Left ventricle myocardium inferior (tissue), 1 donor: ENCODE measurements at regions not wholly inside any gene's neighbourhood (a gene's known extent, or its start where the extent isn't known, plus 50 kb on each side); places are given as distances from the start of the nearest gene placed in this dataset.

Experiments
- DNase-seq: peaks from one replicate; pipeline ENCODE4 v3.0.0-alpha.2; 2020
- H3K27ac ChIP-seq: fragments of 200-600 bp; replicated peaks from 2 replicates; pipeline ENCODE4 v1.8.0; 2021
- H3K27me3 ChIP-seq: fragments of 200-600 bp; 2 replicates; pipeline ENCODE4 v1.8.0; 2021; ENCODE audit warnings: low read depth
- H3K36me3 ChIP-seq: fragments of 200-600 bp; 2 replicates; pipeline ENCODE4 v1.8.0; 2021
- H3K4me1 ChIP-seq: fragments of 200-600 bp; 2 replicates; pipeline ENCODE4 v1.8.0; 2021
- H3K4me3 ChIP-seq: fragments of 200-600 bp; 2 replicates; pipeline ENCODE4 v1.8.0; 2021; ENCODE audit warnings: mild to moderate bottlenecking, moderate library complexity
- H3K9me3 ChIP-seq: fragments of 200-600 bp; replicated peaks from 2 replicates; pipeline ENCODE4 v1.8.0; 2021
- intact Hi-C: fragments of 100-400 bp; cut with micrococcal nuclease; formaldehyde crosslinking; loops from one replicate; pipeline ENCODE4 v1.11.0; 2022
- TF ChIP-seq, protein P1 (sequence below): fragments of 200-600 bp; IDR thresholded peaks from 2 replicates; pipeline ENCODE4 v1.8.0; 2021; ENCODE audit warnings: antibody characterized with exemption, mild to moderate bottlenecking, borderline replicate concordance
- donor health status: DM: no; HTN: yes; CAD: no; lungs with severe emphysema.

DNA sequence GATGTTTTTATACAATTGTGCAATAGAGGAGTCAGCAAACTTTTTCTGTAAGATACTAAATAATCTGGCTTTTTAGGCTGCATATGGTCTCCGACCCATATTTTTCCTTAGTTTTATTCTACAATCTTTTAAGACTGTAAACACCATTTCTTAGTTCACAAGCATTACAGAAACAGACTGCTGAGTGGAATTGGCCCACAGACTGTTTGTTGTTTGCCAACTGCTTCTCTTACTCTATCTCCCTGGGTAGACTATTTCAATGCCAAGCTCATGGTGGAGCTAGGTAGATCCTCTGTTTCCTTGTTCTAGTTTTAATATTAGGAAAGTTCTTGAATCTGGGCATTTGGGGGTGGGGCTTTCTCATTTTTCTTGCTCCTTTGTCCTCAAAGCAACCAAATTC is 857.6 kb downstream of the TLE1 start:
- peaks cover 10% of the 10 kb centered on the region for H3K9me3 ChIP-seq
- no peak overlapping the region for H3K27ac ChIP-seq
- H3K4me1 ChIP-seq, result no peaks in the 10 kb centered on the region
- intact Hi-C loops, result no loop called here
- no peaks in the 10 kb centered on the region for H3K36me3 ChIP-seq
- TF ChIP-seq, protein P1, sequence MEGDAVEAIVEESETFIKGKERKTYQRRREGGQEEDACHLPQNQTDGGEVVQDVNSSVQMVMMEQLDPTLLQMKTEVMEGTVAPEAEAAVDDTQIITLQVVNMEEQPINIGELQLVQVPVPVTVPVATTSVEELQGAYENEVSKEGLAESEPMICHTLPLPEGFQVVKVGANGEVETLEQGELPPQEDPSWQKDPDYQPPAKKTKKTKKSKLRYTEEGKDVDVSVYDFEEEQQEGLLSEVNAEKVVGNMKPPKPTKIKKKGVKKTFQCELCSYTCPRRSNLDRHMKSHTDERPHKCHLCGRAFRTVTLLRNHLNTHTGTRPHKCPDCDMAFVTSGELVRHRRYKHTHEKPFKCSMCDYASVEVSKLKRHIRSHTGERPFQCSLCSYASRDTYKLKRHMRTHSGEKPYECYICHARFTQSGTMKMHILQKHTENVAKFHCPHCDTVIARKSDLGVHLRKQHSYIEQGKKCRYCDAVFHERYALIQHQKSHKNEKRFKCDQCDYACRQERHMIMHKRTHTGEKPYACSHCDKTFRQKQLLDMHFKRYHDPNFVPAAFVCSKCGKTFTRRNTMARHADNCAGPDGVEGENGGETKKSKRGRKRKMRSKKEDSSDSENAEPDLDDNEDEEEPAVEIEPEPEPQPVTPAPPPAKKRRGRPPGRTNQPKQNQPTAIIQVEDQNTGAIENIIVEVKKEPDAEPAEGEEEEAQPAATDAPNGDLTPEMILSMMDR, result no peak
- H3K27me3 ChIP-seq, result no peaks in the 10 kb centered on the region
- DNase-seq, result no peak
- H3K4me3 ChIP-seq, result no peak overlapping the region

DNA sequence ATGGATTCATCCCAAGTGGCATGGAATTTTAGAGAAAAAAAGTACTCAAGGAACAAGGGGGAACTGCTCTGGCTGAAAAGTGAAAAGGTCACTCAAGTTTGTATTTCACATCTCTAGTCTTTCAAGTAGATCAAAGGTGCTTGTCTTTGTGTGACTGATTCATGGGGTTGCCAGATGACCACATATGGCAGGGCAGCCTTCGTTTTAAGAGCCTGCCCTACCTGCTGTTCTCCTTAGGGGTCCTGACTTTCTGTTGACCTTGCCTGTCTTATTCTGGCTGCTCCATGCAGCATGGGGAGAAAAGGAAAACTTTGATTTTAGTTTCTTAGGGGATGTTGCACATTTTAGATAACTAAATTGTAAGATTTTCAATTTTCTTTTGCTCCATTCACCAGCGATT is 877.7 kb downstream of the TLE1 start:
- Histone ChIP-seq H3K36me3 (no peaks in the 10 kb centered on the region), H3K4me1 (no peaks in the 10 kb centered on the region), H3K27me3 (no peaks in the 10 kb centered on the region), H3K4me3 (no peak overlapping the region), H3K27ac (no peak overlapping the region), H3K9me3 (no peaks in the 10 kb centered on the region)
- TF ChIP-seq, protein P1, result no peak
- intact Hi-C loops, result no loop called here
- no peak for DNase-seq

DNA sequence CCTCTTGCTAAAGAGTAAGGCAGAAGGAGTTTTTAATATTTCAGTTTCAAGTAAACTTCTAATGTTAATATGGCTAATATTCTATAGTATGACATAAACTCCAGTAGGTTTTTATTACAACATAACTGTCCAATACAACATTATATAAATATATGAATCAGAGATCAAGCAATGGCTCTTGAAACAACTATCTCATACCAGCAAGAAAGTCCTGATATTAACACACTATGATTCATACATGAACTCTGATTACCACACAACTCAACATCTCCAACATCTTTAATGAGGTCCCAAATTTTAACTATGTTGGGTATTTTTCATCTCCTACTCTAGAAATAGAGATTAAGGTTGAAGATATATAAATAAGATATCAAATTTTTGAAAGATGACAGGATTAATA is 878.3 kb downstream of the TLE1 start:
- H3K4me3 ChIP-seq, result no peak overlapping the region
- no peaks in the 10 kb centered on the region for H3K4me1 ChIP-seq
- intact Hi-C loops, result no loop called here
- TF ChIP-seq, protein P1, result no peak
- H3K27me3 ChIP-seq, result no peaks in the 10 kb centered on the region
- no peaks in the 10 kb centered on the region for H3K9me3 ChIP-seq
- no peak for DNase-seq
- no peaks in the 10 kb centered on the region for H3K36me3 ChIP-seq
- no peak overlapping the region for H3K27ac ChIP-seq

DNA sequence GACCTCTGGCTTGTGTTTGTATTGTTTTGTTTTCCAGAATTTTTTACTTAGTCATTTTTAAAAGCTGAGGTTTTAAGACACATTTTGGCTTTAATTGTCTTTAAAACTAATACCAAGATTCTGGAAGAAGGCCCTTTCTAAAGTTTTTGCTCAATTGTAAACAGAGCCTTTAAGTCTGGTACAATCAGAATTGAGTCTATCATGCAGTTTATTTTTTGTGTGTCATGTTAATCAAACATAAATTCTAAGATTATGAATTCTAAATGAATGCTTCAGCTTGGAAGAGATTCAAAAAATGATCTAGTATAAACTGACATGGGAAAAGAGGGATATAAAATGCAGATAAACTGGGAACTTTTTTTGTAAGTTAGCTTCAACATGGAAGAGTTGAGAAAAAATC is 882.7 kb downstream of the TLE1 start:
- H3K36me3 ChIP-seq, result no peaks in the 10 kb centered on the region
- intact Hi-C loops, result no loop called here
- no peak for DNase-seq
- H3K4me3 ChIP-seq, result no peak overlapping the region
- no peaks in the 10 kb centered on the region for H3K4me1 ChIP-seq
- no peak overlapping the region for H3K27ac ChIP-seq
- TF ChIP-seq, protein P1, result no peak
- no peaks in the 10 kb centered on the region for H3K27me3 ChIP-seq
- H3K9me3 ChIP-seq, result peaks cover 7% of the 10 kb centered on the region

DNA sequence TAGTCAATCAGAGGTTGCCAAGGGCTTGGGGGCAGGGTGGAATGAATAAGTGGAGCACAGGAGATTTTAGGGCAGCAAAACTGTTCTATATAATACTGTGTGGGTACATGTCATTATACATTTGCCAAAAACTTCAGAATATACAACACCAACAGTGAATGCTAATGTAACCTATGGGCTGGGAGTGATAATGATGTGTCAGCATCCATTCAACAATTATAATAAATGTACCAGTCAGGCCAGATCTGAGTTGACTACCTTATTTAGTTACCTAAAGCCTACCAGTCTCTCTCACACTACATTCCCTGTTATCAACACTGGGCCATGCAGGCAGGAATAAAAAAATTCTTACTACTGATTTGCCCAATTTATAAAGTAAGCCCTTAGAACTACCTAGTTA is 884.5 kb downstream of the TLE1 start:
- Histone ChIP-seq H3K27me3 (no peaks in the 10 kb centered on the region), H3K4me1 (no peaks in the 10 kb centered on the region), H3K9me3 (peaks cover 20% of the 10 kb centered on the region), H3K27ac (no peak overlapping the region), H3K4me3 (no peak overlapping the region), H3K36me3 (no peaks in the 10 kb centered on the region)
- DNase-seq, result no peak
- TF ChIP-seq, protein P1, result no peak
- intact Hi-C loops, result no loop called here
